GM21529 (cell line): ENCODE measurements at regions not wholly inside any gene's neighbourhood (a gene's known extent, or its start where the extent isn't known, plus 50 kb on each side); places are given as distances from the start of the nearest gene placed in this dataset.

Source experiments
- ATAC-seq: cut with Tn5 transposase; IDR thresholded peaks from one replicate; pipeline ENCODE4 v1.9.1; 2021; ENCODE audit not compliant: unreplicated experiment

DNA sequence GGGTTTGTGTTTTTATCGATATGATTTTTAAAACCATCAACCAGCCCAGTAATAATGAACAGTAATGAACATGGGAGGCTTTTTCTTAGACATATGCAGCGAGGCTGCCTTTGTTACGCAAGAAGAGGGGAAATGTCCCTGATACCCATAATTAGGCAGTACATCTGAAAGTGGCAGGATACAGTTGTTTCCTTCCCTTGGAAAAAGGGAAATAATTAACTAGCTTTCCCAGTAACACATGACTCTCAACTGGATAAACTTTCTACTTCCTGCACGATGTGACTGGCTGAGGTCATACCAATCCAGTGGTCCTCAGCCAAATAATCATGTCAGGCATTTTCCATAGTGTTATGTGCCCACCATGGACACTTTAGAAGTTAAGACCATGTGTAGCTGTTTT, 431.6 kb upstream of the C9orf72 start:
- no peak for ATAC-seq

DNA sequence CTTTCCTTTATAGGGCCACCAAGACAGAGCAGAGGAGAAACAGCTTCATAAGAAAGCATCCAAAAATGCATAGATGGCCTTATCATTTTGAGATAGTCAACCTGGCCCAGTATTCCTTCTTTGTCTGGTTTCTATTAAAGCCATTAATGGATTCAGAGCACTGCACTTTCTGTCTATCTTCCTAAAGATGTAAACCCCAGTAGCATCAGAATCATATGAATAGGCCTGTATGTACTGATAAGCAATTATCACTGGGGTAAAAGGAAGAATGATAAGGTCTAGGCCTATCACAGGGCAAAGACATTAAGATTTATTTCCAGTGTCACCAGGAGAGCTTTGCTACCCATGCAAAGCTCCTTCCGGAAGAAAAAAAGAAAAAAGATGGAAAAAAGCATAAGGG, 432.5 kb upstream of the C9orf72 start:
- ATAC-seq: no peak

DNA sequence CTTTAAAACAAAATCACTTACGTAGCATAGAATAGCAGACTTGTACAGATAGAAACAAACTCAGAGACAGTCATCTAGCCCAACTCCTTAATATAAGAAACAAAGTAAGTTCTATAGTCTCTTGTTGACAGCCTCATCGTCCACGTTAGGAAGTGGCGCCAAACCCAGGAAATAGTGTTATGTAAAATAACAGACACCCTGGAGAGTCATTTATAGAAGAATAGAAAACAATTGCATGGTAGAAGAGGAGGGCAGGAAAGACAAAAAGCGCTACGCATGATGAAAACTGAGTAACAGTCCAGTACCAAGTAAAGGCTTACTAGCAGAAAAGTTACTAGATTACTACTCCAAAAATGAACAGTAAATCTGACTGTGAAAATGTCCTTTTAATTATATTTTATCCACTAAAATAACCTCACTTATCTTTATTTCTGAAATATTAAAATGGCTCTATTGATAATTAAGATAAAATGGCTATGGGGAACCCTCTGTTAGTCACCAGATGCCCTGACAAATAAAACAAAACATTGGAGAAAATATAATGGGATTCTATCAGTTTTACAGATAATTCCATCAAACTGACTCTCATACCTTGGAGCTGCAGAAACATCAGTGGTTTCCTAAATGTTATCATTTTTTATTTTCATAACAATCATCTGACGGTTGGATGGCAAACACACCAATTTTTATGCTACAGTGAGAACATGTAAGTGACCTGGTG, 434.0 kb upstream of the C9orf72 start:
- ATAC-seq: no peak

DNA sequence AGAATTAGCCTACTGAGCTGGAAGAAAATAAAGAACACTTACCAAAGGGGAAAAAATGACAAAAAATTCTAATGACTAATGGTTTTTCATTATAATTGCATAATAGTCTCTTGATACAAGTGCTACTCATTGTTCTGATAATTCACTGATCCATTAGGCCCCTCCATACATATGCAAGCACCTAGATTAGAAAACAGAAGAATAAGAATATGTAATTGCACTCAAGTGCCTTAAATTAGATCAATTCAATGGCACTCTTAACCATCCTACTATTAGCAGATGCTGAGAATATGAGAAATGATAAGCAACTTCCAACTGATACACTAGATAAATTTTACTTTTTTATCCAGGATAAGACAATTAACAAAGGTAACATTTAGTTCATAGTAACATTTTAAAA, 440.9 kb upstream of the C9orf72 start:
- ATAC-seq: no peak

DNA sequence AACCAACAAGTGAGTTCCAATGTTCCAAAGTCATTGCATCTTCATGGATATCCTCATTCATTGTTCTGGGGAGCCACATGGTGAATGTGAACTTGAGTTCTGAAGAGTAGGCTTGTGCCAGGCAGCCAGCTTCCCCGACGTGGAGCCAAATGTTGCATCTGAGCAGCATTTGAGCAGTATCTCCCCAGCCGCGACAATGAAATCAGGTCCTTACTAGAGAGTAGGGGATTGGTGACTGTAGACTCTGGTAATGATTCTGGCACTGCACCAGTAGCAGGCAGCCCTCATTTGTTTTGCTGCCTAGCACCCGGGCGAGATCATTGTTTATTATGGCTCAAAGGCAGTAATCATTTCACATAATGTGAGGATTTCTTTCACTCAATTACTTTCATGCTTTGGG, 451.4 kb upstream of the C9orf72 start:
- no peak for ATAC-seq

DNA sequence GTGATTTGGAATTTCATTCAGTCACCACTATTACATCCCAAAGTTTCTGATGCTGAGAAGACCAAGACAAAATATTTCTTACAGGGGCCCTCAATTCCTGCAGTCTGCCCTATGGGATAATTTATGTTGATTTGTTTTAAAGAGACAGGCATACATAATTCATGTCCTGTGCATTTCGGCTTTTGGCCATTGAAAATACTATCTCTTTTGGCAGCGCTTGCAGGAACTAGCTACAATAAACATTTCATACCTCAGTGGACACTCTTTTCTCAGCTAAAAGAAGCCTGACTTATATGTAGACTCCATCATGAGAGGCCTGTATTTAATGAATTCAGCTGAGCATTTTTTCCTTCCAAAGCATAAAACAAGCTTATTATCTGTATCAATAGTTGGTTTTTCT, 451.9 kb upstream of the C9orf72 start:
- no peak for ATAC-seq

DNA sequence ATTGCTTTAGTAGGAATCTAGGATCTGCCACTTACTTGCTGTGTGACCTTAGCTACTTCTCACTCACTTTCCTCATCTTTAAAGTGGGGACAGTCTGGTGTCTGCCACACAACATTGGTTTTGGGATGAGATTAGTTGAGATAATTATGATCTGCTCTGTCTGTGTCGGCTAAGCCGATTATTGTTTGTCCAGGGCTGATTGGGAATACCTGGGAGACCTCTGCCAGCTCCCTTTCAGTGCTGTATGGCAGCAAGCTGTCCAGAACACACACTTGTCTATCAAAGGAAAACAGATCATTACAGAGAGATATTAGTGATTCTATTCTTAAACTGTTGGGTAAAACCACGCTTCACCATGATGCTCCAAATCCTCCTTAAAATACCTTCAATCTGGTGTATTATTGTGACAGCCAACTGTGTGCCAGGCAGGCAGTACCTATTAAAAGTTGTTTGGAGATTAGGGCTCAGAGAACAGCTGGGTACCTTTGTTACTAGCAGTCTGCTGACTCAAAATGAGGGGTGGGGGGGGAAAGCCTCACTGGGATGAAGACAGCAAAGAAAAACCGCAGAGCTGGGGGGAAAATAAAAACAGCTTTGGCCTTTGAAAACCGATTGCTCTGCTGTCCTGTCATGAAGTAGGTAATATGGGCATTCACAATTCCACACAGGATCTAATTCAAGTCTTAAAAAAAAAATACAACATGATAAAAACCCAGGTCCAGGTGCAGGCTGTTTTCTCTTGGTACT, 458.4 kb upstream of the C9orf72 start:
- ATAC-seq: no peak

DNA sequence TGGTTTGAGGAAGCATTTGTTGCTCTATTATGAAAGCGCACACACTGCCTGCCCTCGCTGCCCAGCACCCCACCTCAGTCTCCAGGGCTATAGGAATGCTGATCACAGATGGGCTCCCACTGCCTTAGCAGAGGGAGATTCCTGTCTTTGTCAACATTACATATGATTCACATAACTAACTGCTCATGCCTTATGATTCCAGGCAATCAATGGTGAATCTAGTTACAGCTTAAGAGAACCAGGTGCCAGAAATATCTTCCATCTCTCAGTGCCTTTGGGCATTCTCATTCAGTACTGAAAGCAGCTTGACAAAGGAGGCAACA, 458.9 kb upstream of the C9orf72 start:
- ATAC-seq: no peak

DNA sequence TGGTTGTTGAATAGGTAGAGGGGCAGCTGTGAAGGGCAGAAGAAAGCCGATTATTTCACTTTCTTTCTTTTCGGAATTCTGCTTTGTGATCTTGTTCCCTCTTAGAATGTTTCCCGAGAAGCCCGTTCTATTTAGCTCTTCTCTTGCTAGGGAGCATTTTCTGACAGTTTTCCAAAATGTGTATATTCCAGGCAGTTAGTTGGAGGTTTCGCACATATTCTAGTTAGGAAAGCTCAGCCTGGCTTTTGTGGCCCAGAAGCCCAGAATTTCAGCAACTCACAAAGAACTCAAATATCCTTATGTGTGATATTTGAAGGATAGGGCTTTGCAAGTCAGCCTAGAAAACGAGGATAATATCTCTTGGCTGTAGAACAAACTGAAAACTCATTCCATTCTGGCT, 461.0 kb upstream of the C9orf72 start:
- ATAC-seq: no peak

DNA sequence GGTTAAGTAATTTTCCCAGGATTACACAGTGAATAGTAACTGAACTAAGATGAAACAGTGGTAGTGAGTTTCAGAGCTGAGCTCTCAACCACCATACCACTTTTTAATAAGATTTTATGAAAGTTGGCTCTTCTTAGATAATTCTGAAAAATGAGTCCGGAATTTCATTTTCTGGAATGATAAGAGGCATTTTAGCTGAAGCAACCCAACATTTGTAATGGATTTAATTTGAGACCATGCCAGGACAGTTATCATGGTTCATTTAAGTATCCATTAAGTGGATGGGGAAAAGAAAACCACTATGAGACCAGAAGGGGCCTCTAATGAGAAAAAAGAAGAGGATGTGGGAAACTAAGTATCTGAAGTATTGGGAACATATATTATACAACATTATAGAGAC, 464.7 kb upstream of the C9orf72 start:
- ATAC-seq: no peak

DNA sequence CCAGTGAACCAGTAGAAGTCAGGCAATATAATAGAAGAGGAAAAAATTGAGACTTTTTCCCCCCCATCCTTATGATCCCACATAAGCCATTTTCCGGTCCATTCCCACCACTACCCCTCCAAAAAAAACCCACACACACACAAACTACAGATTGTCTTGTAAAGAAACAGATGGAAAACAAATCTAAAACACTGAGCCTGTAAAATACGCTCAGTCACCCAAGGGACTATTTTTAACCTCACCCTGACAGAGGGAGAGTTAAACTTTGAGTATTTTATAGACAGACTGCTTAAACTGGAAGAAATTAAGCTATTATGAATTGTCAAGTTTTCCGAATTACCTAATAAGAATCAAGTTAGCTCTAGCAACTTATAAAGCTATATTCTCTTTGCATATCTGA, 471.8 kb upstream of the C9orf72 start:
- ATAC-seq: no peak

DNA sequence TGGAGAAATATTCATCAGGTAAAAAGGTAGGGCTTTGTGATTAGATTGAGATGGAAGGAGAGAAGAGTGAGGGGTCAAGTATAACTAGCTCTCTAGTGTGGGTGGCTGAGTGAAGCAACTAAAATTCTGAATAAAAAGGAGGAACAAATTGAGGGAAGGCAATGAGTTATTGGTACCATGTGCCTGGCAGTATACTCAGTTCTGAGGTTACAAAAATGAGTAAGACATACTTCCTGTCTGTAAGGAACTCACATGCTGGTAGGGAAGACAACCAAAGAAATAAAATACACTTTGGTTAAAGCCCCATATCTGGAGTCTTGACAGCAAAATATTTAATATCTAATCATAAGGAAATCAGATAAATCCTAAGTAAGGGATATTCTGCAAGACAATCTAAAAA, 476.8 kb upstream of the C9orf72 start:
- ATAC-seq: no peak

DNA sequence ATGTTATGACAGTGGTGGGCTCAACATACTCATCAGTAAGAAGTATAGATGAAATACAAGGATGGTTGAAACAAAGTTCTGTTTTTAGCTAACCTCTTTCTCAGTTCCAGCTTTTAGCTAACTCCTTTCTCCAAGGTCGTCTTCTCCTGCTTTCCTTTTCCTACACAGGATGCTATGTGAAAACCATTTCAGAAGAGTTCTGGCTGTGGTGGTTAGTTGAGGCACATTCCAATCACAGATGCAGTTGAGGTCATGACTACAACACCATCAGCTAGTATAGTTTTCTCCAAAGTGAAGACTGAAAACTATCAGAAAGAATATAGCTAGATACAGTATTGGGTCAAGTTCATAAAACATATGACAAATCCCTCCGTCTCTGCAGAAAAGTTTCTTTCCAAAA, 477.7 kb upstream of the C9orf72 start:
- ATAC-seq: no peak

DNA sequence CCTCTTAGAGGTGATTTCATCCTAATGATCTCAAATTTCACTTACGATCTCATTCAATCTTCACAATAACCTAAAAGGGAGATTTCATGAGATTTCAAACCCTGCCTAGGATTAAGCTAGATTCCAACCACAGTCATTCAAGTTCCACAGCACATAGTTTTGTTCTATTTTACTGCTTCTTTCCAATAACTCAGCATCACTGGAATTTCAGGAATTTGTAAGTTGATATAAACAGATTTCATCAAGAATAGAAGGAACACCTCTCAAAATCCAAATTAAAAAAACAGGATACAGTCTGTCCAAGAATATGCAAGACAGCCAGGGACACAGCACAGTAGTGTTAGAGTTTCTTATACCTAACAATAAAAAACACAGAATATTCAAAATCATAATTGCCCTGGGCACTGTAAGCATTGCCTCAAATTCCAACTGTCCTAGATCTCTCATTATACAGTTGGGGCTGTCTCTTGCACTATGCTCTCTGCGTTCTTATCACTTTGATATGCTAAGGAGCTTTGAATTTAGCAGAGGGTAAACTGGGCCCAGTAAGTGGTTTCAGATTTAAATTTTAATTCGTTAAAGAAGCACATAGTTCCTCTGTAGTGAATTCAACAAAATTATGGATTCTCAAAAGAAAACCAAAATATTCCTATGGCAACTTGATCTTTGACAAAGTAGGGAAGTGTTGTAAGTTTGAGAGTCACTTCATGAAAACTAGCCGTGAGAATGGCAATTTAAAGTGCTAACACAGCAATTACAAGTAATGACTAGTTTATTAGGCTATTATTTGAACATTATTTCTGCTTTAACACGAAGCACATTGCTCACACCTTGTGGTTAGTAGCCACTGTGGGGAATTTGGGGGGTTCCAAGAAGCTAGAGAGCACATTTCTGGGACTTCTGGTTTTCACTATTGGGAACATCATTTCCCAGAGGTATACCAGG, 478.6 kb upstream of the C9orf72 start:
- ATAC-seq: no peak

DNA sequence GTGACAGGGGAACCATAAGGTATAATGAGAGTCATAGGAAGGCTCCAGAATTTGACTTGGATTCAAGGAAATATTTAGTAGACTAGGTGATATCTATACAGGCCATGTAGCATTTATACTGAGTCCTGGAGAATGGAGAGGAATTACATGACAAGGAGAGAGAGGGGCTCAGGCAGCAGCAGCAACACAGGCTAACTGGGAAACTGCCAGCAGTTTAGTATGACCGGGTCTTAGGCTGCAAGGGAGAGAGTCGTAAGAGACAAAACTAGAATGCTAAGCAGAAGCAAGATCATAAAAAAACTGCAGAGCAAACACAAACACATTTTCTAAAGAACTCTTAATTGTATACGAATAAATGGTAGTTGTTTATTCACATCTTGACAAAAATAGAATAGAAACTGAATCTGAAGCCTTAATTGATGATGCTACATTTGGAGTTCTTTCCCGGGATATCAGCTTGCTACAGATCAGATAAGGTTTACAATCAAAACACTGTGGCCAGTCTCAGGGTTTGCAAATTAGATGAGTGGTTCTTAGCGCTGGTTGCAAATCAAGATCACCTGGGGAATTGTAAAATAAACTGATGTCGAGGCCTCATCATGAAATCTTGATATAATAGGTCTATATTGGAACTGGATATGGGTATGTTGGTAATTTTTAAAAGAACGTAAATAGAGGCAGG, 480.0 kb upstream of the C9orf72 start:
- no peak for ATAC-seq

DNA sequence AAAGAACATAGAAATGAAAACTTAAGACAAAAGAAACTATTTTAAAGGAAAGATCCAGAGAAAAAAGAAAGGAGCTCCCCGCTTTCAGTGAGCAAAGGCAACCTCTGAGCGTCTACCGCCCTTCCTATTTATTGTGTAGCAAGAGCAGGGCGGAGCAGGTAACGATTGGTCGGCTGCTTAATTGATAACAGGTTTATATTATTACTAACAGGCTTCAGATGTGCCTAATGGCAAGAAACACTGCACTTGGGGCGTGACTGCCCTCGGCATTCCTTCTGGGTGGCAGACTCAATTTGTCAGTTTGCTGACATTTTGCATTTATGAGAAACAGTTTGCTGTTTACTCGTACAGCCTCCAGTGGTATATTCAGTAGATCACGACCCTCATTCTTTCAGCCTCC, 482.7 kb upstream of the C9orf72 start:
- ATAC-seq: no peak

DNA sequence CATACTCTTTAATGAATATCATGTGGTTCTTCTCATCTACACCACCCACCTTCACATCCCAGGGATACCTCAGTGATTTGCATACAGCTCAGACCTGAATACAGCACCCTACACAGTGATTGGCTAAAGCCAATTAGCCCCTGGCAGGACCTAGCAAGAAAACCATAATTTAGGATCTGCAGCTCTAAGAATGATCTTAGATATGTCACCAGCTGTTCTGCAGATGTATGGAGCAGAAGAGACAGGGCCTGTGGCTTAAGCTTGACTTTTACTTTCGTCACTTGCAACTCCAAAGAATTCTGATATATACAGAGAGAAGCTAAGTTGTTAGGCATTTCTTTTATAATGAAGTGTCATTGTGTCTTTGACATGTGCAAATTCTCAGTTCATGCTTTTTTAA, 483.2 kb upstream of the C9orf72 start:
- no peak for ATAC-seq

DNA sequence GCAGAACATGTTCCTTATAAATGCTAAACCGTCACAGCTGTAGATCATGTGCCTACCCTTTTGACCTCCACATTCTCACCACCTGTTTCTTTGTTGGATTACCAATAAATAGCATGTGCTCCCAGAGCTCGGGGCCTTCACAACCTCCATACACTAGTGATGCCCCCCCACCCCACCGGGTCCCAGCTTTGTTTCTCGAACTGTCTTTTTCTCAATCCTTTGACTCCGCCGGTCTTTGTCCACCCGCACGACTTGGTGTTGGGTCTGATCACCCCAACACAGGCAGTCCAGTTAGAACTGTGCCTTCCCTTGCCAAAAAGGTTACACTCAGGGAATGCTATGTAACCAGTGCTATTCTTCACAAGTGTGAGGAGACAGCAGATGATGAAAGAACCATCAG, 485.9 kb upstream of the C9orf72 start:
- no peak for ATAC-seq

DNA sequence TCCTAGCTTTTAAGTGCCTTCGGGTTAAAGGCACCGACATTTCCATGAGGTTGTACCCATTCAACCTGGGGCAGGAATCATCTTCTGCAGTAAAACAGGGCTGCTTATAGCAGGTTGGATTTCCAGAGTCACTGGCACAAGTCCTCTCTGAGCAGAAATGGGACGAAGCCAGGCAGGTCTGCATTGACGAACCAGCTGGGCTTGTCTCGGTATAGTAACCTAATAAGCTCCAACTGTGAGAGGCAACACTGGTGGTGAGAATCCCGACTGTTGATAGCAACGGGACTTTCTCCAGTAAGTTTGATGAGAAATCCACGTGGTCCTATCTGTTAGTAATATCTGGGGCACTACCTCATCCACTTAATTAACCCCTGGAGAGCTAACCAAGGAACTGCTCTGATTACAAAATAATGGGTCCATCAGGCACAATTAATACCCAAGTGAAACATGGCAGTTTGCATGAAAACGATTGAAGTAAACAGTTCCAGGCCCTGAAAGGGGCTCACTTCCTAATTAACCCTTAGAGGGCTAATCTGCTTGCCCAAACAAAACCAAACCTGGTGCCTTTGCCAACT, 491.0 kb upstream of the C9orf72 start:
- no peak for ATAC-seq

DNA sequence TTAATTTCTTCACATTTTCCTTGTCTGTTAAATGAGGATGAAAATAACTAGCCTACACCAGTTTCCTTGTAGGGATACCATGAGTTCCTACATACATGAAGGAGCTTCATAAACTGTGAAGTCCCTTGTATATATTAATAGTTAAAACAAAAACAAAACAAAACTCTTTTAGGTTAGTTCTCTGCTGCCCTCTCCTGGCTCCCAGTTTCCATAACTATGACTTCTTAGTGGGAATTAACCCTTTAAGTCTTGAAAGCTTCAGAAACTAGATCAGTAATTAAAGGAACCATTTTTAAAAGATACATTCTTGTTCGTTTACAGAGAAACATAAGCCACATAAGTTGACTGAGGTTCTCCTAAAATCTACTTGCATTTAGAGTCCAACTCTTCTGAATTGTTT, 500.0 kb upstream of the C9orf72 start:
- ATAC-seq: no peak

DNA sequence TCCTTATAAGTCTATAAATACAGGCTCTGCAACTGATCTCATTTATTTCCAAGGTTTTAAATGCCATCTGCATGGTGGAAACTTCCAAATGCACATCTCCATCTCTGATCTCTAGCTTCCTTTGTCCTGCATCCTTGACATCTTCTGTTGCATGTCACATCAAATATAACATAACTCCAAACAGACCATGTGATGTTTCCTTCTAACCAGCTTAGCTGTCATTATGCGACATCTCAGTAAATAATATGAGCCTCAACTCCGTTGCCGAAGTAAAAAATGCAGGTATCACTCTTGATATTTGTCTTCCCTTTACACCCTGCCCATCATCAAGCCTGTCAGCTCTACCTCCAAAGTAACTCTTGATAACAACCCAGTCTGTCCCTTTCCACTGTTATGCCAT, 506.4 kb upstream of the C9orf72 start:
- ATAC-seq: no peak
